ENCODE measurements at regions not wholly inside any gene's neighbourhood (a gene's known extent, or its start where the extent isn't known, plus 50 kb on each side); places are given as distances from the start of the nearest gene placed in this dataset.

DNA sequence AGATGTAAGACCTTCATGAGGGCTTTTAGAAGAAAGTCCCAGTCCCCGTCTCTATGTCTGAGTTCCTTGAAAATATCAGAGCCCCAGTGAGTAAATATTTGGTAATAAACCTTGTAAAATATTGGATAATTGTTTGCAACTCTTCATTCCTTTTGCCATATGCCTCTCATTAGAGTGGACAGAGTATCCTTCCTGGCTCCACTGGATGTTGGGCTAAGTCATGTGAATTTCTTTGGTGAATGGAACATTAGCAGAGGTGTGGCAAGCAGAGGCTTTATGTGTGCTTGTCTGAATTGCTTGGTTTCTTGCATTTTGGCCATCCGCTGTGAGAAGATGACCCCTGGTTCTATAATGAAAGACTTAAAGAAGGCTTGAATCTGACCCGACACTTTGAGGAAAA is 490.3 kb downstream of the METTL15 start:
- TF ChIP-seq, protein P1, sequence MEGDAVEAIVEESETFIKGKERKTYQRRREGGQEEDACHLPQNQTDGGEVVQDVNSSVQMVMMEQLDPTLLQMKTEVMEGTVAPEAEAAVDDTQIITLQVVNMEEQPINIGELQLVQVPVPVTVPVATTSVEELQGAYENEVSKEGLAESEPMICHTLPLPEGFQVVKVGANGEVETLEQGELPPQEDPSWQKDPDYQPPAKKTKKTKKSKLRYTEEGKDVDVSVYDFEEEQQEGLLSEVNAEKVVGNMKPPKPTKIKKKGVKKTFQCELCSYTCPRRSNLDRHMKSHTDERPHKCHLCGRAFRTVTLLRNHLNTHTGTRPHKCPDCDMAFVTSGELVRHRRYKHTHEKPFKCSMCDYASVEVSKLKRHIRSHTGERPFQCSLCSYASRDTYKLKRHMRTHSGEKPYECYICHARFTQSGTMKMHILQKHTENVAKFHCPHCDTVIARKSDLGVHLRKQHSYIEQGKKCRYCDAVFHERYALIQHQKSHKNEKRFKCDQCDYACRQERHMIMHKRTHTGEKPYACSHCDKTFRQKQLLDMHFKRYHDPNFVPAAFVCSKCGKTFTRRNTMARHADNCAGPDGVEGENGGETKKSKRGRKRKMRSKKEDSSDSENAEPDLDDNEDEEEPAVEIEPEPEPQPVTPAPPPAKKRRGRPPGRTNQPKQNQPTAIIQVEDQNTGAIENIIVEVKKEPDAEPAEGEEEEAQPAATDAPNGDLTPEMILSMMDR (IDR thresholded peaks at IDR 0.05): no peak
- no peak for TF ChIP-seq POLR2A (IDR thresholded peaks at IDR 0.05)

All from breast epithelium (tissue), 3 donors.